ENCODE measurements at regions not wholly inside any gene's neighbourhood (a gene's known extent, or its start where the extent isn't known, plus 50 kb on each side); places are given as distances from the start of the nearest gene placed in this dataset.

DNA sequence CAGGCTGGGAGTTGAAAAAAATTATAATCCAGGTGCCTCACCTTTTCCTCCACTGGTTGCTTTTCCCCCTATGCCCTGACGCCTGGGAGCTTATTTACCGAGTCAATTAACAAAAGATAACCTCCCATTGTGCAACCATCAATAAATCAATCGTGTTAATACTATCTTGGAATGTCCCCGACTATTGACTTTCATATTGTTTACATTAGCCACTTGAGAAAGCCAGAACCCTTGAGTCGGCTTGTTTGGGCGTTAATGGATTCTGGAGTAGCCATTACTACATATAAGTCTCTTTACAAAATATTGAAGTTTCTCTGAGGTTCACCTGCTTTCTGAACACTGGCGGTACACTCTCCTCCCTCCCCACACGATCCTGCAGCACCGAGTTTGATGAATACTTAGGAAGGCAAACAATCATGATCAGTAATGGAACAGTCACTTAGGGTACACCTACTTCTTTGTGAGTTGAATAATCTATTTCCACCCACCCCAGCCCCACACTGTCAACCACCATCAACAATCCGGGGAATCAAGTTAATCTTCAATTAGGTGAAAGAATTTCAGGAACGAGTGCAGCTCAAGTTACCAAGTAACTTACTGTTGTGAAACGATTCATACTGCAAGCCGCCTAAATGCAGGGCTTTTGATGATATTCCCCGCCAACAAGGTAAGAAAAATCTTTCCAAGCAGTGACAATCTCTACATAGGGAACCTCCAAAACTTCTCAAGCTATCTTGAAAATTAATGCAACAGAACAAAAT lies 159.3 kb upstream of the NR2F2 start:
- Mint-ChIP-seq H3K27me3 (ENCODE audit: low read depth) (peaks cover 17% of the 10 kb centered on the region), H3K4me1 (peaks cover 15% of the 10 kb centered on the region), H3K27ac (no peak overlapping the region), H3K9me3 (peaks cover 18% of the 10 kb centered on the region), H3K36me3 (peaks cover 17% of the 10 kb centered on the region), H3K4me3 (no peak overlapping the region)
- CTCF ChIA-PET: no interaction called here
- peak; percentile 13; the same call in 1 of the 2 replicates for ATAC-seq
- TF ChIP-seq RORB (CRISPR knock-in tag; IDR thresholded peaks at IDR 0.05) (0 out of 2 replicates have a peak, but pooled peaks have one; percentile 61), ELF4 (CRISPR knock-in tag; IDR thresholded peaks at IDR 0.05; ENCODE audit: low read depth) (no peak)
- TF ChIP-seq, protein P1, sequence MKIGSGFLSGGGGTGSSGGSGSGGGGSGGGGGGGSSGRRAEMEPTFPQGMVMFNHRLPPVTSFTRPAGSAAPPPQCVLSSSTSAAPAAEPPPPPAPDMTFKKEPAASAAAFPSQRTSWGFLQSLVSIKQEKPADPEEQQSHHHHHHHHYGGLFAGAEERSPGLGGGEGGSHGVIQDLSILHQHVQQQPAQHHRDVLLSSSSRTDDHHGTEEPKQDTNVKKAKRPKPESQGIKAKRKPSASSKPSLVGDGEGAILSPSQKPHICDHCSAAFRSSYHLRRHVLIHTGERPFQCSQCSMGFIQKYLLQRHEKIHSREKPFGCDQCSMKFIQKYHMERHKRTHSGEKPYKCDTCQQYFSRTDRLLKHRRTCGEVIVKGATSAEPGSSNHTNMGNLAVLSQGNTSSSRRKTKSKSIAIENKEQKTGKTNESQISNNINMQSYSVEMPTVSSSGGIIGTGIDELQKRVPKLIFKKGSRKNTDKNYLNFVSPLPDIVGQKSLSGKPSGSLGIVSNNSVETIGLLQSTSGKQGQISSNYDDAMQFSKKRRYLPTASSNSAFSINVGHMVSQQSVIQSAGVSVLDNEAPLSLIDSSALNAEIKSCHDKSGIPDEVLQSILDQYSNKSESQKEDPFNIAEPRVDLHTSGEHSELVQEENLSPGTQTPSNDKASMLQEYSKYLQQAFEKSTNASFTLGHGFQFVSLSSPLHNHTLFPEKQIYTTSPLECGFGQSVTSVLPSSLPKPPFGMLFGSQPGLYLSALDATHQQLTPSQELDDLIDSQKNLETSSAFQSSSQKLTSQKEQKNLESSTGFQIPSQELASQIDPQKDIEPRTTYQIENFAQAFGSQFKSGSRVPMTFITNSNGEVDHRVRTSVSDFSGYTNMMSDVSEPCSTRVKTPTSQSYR (CRISPR knock-in tag; IDR thresholded peaks at IDR 0.05): no peak
- POLR2A ChIA-PET: no interaction called here
- DNase-seq (ENCODE audit: low spot score): no peak

DNA sequence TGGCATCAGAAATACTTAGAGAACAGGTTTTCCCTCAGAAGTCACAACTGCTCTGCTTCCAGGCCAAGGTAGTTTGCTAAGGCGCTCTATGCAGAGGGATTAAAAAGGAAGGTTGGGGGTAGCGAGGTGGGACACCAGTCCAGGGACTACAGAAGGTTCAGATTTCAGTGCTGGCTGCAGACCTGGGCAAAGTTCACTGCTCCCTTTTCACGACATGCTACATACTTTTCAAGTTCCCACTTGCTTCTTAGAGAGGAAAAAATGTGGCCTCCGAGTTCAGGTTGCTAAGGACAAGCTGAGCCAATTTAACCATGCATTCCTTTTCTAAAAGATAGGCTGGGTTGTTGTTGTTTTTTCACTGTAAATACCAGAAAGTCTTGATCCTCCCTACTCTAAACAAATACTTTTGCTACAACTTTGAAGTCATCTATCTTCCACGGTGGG lies 158.6 kb upstream of the NR2F2 start:
- no peak for DNase-seq (ENCODE audit: low spot score)
- no peak overlapping the region for H3K27ac Mint-ChIP-seq
- CTCF ChIA-PET: no interaction called here
- TF ChIP-seq, protein P2, sequence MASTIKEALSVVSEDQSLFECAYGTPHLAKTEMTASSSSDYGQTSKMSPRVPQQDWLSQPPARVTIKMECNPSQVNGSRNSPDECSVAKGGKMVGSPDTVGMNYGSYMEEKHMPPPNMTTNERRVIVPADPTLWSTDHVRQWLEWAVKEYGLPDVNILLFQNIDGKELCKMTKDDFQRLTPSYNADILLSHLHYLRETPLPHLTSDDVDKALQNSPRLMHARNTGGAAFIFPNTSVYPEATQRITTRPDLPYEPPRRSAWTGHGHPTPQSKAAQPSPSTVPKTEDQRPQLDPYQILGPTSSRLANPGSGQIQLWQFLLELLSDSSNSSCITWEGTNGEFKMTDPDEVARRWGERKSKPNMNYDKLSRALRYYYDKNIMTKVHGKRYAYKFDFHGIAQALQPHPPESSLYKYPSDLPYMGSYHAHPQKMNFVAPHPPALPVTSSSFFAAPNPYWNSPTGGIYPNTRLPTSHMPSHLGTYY (CRISPR knock-in tag; IDR thresholded peaks at IDR 0.05): no peak
- no peak for TF ChIP-seq ZNF317 (CRISPR knock-in tag; IDR thresholded peaks at IDR 0.05; ENCODE audit: borderline replicate concordance, low read depth)
- TF ChIP-seq SMAD3 (CRISPR knock-in tag; IDR thresholded peaks at IDR 0.05; ENCODE audit: borderline replicate concordance): no peak
- no peak for TF ChIP-seq SP1 (CRISPR knock-in tag; conservative IDR thresholded peaks at IDR 0.05)
- TF ChIP-seq ZBTB21 (CRISPR knock-in tag; IDR thresholded peaks at IDR 0.05; ENCODE audit: borderline replicate concordance): no peak
- no peak for TF ChIP-seq GRHL2 (CRISPR knock-in tag; IDR thresholded peaks at IDR 0.05; ENCODE audit: insufficient replicate concordance, severe bottlenecking)
- TF ChIP-seq, protein P3, sequence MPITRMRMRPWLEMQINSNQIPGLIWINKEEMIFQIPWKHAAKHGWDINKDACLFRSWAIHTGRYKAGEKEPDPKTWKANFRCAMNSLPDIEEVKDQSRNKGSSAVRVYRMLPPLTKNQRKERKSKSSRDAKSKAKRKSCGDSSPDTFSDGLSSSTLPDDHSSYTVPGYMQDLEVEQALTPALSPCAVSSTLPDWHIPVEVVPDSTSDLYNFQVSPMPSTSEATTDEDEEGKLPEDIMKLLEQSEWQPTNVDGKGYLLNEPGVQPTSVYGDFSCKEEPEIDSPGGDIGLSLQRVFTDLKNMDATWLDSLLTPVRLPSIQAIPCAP (CRISPR knock-in tag; IDR thresholded peaks at IDR 0.05): no peak
- TF ChIP-seq, protein P4, sequence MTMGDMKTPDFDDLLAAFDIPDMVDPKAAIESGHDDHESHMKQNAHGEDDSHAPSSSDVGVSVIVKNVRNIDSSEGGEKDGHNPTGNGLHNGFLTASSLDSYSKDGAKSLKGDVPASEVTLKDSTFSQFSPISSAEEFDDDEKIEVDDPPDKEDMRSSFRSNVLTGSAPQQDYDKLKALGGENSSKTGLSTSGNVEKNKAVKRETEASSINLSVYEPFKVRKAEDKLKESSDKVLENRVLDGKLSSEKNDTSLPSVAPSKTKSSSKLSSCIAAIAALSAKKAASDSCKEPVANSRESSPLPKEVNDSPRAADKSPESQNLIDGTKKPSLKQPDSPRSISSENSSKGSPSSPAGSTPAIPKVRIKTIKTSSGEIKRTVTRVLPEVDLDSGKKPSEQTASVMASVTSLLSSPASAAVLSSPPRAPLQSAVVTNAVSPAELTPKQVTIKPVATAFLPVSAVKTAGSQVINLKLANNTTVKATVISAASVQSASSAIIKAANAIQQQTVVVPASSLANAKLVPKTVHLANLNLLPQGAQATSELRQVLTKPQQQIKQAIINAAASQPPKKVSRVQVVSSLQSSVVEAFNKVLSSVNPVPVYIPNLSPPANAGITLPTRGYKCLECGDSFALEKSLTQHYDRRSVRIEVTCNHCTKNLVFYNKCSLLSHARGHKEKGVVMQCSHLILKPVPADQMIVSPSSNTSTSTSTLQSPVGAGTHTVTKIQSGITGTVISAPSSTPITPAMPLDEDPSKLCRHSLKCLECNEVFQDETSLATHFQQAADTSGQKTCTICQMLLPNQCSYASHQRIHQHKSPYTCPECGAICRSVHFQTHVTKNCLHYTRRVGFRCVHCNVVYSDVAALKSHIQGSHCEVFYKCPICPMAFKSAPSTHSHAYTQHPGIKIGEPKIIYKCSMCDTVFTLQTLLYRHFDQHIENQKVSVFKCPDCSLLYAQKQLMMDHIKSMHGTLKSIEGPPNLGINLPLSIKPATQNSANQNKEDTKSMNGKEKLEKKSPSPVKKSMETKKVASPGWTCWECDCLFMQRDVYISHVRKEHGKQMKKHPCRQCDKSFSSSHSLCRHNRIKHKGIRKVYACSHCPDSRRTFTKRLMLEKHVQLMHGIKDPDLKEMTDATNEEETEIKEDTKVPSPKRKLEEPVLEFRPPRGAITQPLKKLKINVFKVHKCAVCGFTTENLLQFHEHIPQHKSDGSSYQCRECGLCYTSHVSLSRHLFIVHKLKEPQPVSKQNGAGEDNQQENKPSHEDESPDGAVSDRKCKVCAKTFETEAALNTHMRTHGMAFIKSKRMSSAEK (CRISPR knock-in tag; IDR thresholded peaks at IDR 0.05; ENCODE audit: borderline replicate concordance): no peak
- TF ChIP-seq, protein P5, sequence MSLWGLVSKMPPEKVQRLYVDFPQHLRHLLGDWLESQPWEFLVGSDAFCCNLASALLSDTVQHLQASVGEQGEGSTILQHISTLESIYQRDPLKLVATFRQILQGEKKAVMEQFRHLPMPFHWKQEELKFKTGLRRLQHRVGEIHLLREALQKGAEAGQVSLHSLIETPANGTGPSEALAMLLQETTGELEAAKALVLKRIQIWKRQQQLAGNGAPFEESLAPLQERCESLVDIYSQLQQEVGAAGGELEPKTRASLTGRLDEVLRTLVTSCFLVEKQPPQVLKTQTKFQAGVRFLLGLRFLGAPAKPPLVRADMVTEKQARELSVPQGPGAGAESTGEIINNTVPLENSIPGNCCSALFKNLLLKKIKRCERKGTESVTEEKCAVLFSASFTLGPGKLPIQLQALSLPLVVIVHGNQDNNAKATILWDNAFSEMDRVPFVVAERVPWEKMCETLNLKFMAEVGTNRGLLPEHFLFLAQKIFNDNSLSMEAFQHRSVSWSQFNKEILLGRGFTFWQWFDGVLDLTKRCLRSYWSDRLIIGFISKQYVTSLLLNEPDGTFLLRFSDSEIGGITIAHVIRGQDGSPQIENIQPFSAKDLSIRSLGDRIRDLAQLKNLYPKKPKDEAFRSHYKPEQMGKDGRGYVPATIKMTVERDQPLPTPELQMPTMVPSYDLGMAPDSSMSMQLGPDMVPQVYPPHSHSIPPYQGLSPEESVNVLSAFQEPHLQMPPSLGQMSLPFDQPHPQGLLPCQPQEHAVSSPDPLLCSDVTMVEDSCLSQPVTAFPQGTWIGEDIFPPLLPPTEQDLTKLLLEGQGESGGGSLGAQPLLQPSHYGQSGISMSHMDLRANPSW (CRISPR knock-in tag; conservative IDR thresholded peaks at IDR 0.05; ENCODE audit: low read depth): no peak
- no peak for TF ChIP-seq ZNF263 (CRISPR knock-in tag; IDR thresholded peaks at IDR 0.05; ENCODE audit: low read depth)
- no peak for TF ChIP-seq PRRX2 (CRISPR knock-in tag; IDR thresholded peaks at IDR 0.05)
- no peak for TF ChIP-seq RORB (CRISPR knock-in tag; IDR thresholded peaks at IDR 0.05)
- TF ChIP-seq NR3C1 (CRISPR knock-in tag; conservative IDR thresholded peaks at IDR 0.05; ENCODE audit: low read depth): no peak
- TF ChIP-seq, protein P6, sequence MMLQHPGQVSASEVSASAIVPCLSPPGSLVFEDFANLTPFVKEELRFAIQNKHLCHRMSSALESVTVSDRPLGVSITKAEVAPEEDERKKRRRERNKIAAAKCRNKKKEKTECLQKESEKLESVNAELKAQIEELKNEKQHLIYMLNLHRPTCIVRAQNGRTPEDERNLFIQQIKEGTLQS (CRISPR knock-in tag; conservative IDR thresholded peaks at IDR 0.05): no peak

More for the DNA sequence above, 158.6 kb upstream of the NR2F2 start:
- H3K9me3 Mint-ChIP-seq: peaks cover 18% of the 10 kb centered on the region
- H3K4me1 Mint-ChIP-seq: peaks cover 8% of the 10 kb centered on the region
- peaks cover 17% of the 10 kb centered on the region for H3K36me3 Mint-ChIP-seq
- peak; percentile 83 for ATAC-seq
- POLR2A ChIA-PET: no interaction called here
- H3K4me3 Mint-ChIP-seq: no peak overlapping the region
- H3K27me3 Mint-ChIP-seq (ENCODE audit: low read depth): peaks cover 17% of the 10 kb centered on the region
